Heart right ventricle (tissue), 16 donors: ENCODE measurements at regions not wholly inside any gene's neighbourhood (a gene's known extent, or its start where the extent isn't known, plus 50 kb on each side); places are given as distances from the start of the nearest gene placed in this dataset.
"Not testable (repeated sequence)": the region's sequence is repeated elsewhere in the genome, so short reads cannot be mapped to it uniquely, and the experiment has no call there.

Experiments used
- ATAC-seq, 8 donors: fragments of 200-7000 bp; cut with Tn5 transposase; one replicate each; pipeline ENCODE4 v1.9.1; 2020; ENCODE audit warnings: mild to moderate bottlenecking in 8 of 8, moderate library complexity in 8 of 8, moderate number of reproducible peaks in 1 of 8
- DNase-seq, 2 donors: peaks; one replicate each; pipeline ENCODE4 v3.0.0-alpha.2; 2020
- H3K27ac ChIP-seq, 10 donors: fragments of 200-600 bp; sonication (generic) in 2 of 10; one replicate each; pipeline versions ENCODE4 v1.5.0 to v1.8.0; 2020 to 2022; ENCODE audit warnings: mild to moderate bottlenecking in 3 of 10
- H3K27me3 ChIP-seq, 7 donors: fragments of 200-600 bp; one replicate each; pipeline ENCODE4 v1.8.0; 2021 to 2022; ENCODE audit warnings: mild to moderate bottlenecking in 2 of 7
- H3K36me3 ChIP-seq, 9 donors: fragments of 200-600 bp; sonication (generic) in 1 of 9; one replicate each; pipeline versions ENCODE4 v1.5.0 to v1.8.0; 2020 to 2022; ENCODE audit warnings: mild to moderate bottlenecking in 2 of 9
- H3K4me1 ChIP-seq, 9 donors: fragments of 200-600 bp; sonication (generic) in 1 of 9; one replicate each; pipeline versions ENCODE4 v1.5.0 to v1.8.0; 2020 to 2022; ENCODE audit warnings: mild to moderate bottlenecking in 4 of 9
- H3K4me3 ChIP-seq, 10 donors: fragments of 200-600 bp; sonication (generic) in 2 of 10; one replicate each; pipeline versions ENCODE4 v1.5.0 to v1.8.0; 2020 to 2022; ENCODE audit warnings: mild to moderate bottlenecking in 7 of 10, moderate library complexity in 2 of 10
- H3K9me3 ChIP-seq, 11 donors: fragments of 200-600 bp in 10 of 11; sonication (generic) in 2 of 11; one replicate each; pipeline versions ENCODE4 v1.5.0 to v1.8.0; 2013 to 2022; ENCODE audit warnings: mild to moderate bottlenecking in 2 of 11, control low read depth in 1 of 11, moderate library complexity in 1 of 11
- WGBS, 2 donors: extraction: QIAGEN DNeasy Blood & Tissue Kit; methylation state at CpG; one replicate each; pipeline ENCODE4 v1.1.7; 2013; ENCODE audit warnings: inconsistent platforms in 1 of 2; 5-methylcytosine and 5-hydroxymethylcytosine counted together
- intact Hi-C, 10 donors: fragments of 100-400 bp; cut with DNase I; formaldehyde crosslinking; loops; one replicate each; pipeline versions ENCODE4 v1.11.1 to v1.14.2; 2022
- TF ChIP-seq, protein P1 (sequence below), 9 donors: fragments of 200-600 bp; sonication (generic) in 2 of 9; IDR thresholded peaks; one replicate each; pipeline versions ENCODE4 v1.5.0 to v1.8.0; 2021 to 2022; ENCODE audit warnings: antibody characterized with exemption in 9 of 9, mild to moderate bottlenecking in 5 of 9, moderate library complexity in 1 of 9
- donor health status: Arrhythmogenic right ventricular cardiomyopathy.
- donor health status: ischemic (EF 13 %, LVEDD 7.1; RV severe dilation, severe dysfunction).
- donor health status: healthy with polysubstance abuse.
- donor health status: DM: no; HTN: yes; CAD: no.
- donor health status: DM: no; HTN: no; CAD: no.
- donor health status: ischemic (EF 25% LVEDD 6.9; RV normal size, moderate dysfunction).
- donor health status: ischemic (EF 25% LVEDD 5.7; RV mildly dilated, moderate dysfunction).
- donor health status: healthy.
- donor health status: DM: yes; HTN: yes; CAD: no.
- donor health status: Ischemic cardiomyopathy.
- donor health status: ischemic (EF 35%, LVEDD 5.7; RV mildly dilated, moderate dysfunction).
- donor health status: nonischemic (EF 11% LVEDD 7.7; RV severe dilation, severe dysfunction).
- donor health status: DM: yes; HTN: yes; CAD: no.
- donor health status: PGD.
- donor health status: ischemic (EF 29% LVEDD 5.4; RV normal size, mild dysfunction).
- donor health status: nonischemic (EF 23%, LVEDD 6.1; RV moderate dilation, normal function).

- DNase-seq, result no peak
- intact Hi-C loops, result no loop called here
- no peak overlapping the region for H3K4me3 ChIP-seq
- H3K4me1 ChIP-seq, result no peaks in the 10 kb centered on the region
- TF ChIP-seq, protein P1, sequence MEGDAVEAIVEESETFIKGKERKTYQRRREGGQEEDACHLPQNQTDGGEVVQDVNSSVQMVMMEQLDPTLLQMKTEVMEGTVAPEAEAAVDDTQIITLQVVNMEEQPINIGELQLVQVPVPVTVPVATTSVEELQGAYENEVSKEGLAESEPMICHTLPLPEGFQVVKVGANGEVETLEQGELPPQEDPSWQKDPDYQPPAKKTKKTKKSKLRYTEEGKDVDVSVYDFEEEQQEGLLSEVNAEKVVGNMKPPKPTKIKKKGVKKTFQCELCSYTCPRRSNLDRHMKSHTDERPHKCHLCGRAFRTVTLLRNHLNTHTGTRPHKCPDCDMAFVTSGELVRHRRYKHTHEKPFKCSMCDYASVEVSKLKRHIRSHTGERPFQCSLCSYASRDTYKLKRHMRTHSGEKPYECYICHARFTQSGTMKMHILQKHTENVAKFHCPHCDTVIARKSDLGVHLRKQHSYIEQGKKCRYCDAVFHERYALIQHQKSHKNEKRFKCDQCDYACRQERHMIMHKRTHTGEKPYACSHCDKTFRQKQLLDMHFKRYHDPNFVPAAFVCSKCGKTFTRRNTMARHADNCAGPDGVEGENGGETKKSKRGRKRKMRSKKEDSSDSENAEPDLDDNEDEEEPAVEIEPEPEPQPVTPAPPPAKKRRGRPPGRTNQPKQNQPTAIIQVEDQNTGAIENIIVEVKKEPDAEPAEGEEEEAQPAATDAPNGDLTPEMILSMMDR (IDR thresholded peaks at IDR 0.05), result no peak
- H3K9me3 ChIP-seq, result peaks cover 0 to 6% (median 0%) of the 10 kb centered on the region in 11 donors
- H3K36me3 ChIP-seq, result no peaks in the 10 kb centered on the region
- H3K27ac ChIP-seq, result no peak overlapping the region
- peaks cover 0 to 5% (median 4%) of the 10 kb centered on the region in 7 donors for H3K27me3 ChIP-seq
- 73 to 79% methylated on average over 1 of the region's 1 CpG for WGBS, 2 donors
- no peak for ATAC-seq
These were observed 107.1 kb upstream of the TNPO1 start for GRCh38 chr5:72709341-72709740.

DNA sequence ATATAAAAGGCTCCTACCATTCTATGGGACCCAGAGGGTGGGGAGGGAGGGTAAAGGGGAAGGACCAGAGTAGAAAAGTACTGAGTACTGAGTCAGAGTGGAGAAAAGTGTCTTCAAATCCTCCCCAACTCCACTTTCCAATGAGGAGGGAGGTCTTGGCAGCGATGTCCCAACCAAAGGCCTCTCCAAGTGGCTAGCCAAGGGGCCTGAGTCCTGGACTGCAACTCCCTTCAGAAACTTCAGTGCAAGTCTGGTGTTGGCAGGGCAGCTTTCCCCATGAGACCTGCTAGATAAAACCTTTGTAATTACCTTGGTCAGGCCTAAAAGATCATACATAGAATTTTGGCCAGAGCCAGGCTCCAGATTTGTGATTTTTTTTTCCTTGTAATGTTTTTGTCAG, 111.3 kb upstream of the TNPO1 start:
- Histone ChIP-seq H3K9me3 (peaks cover 0 to 8% (median 0%) of the 10 kb centered on the region in 11 donors), H3K4me3 (no peak overlapping the region), H3K36me3 (no peaks in the 10 kb centered on the region), H3K27ac (no peak overlapping the region), H3K4me1 (no peaks in the 10 kb centered on the region), H3K27me3 (peaks cover 0 to 5% (median 0%) of the 10 kb centered on the region in 7 donors)
- no peak for ATAC-seq
- intact Hi-C loops, result no loop called here
- 94 to 98% methylated on average over 1 of the region's 1 CpG for WGBS, 2 donors
- TF ChIP-seq, protein P1 (IDR thresholded peaks at IDR 0.05), result no peak
- no peak for DNase-seq

DNA sequence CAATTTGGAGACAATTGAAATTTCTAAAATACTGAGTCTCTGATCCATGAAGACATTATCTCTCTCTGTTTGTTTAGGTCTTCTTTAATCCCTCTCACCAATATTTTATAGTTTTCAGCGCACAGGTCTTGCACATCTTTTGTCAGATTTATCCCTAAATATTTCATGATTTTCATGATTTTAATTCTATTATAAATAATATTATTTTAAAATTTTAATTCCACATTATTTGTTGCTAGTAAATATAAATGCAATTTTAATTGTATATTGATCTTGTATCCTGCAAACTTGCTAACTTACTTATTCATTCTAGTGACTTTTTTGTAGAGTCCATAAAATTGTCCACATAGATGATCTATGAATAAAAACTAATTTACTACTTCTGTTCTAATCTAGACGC, 112.6 kb upstream of the TNPO1 start:
- no peaks in the 10 kb centered on the region for H3K36me3 ChIP-seq
- DNase-seq (no peak), ATAC-seq (no peak)
- H3K4me3 ChIP-seq, result no peak overlapping the region
- no peaks in the 10 kb centered on the region for H3K4me1 ChIP-seq
- TF ChIP-seq, protein P1 (IDR thresholded peaks at IDR 0.05), result no peak
- intact Hi-C loops, result no loop called here
- peaks cover 0 to 3% (median 0%) of the 10 kb centered on the region in 7 donors for H3K27me3 ChIP-seq
- peaks cover 0 to 8% (median 0%) of the 10 kb centered on the region in 11 donors for H3K9me3 ChIP-seq
- no peak overlapping the region for H3K27ac ChIP-seq
- 85 to 88% methylated on average over 2 of the region's 2 CpGs for WGBS, 2 donors

DNA sequence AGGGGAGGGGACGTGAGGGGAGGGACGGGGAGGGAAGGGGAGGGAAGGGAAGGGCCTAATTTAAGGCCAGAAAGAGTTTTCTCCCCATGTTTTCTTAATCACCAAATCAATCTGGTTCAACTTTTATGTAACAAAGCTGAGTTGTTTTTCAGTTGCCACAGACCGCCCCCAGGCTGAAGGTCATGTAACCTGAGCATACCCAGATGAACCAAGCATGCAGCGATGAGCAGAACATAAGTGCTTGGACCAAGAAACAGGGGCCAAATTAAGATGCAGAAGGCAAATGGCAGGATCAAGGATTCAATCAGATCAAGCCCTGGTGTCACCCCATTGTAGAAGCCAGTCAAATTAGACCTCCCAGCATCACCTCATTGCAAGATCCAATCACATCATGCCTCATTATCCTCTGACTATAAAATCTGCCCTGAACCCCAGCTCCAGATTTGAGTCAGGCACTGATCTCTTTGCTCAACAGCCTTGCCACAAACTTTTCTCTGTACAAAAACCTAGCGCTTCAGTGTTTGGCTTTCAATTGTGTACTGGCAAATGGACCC, 113.5 kb upstream of the TNPO1 start:
- H3K9me3 ChIP-seq, result peaks cover 0 to 5% (median 0%) of the 10 kb centered on the region in 11 donors
- no peaks in the 10 kb centered on the region for H3K4me1 ChIP-seq
- no peak overlapping the region for H3K4me3 ChIP-seq
- DNase-seq, result no peak
- no peaks in the 10 kb centered on the region for H3K36me3 ChIP-seq
- no peak for ATAC-seq
- intact Hi-C loops, result no loop called here
- TF ChIP-seq, protein P1 (IDR thresholded peaks at IDR 0.05), result no peak
- no peak overlapping the region for H3K27ac ChIP-seq
- no peaks in the 10 kb centered on the region for H3K27me3 ChIP-seq
- WGBS, 2 donors, result 83% methylated on average over 5 of the region's 5 CpGs

- H3K27me3 ChIP-seq, ATAC-seq, H3K4me3 ChIP-seq, H3K4me1 ChIP-seq, H3K9me3 ChIP-seq, DNase-seq, H3K27ac ChIP-seq, intact Hi-C loops, H3K36me3 ChIP-seq: not testable (repeated sequence)
These were observed 114.4 kb upstream of the TNPO1 start for GRCh38 chr5:72702105-72702504.
